ENCODE measurements at regions not wholly inside any gene's neighbourhood (a gene's known extent, or its start where the extent isn't known, plus 50 kb on each side); places are given as distances from the start of the nearest gene placed in this dataset.

DNA sequence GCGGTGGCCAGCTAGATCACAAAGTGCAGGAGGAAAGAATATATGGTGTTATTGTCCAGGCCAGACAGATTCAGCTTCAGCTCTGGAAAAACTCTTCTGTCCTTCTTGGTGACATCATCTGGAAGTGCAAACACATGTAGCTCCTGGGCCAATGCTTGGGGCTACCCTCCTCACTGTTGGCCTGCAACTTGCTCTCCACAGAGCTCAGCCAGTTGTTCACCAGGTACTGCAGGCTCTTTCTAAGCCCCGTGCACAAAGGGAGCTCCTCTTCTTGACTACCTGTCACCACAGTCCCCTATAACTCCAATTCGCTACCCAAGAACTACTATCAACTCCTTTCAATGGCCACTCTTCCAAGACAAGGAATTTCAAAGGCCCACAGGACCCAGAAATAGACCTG is 1175.9 kb upstream of the CDH9 start:
- no peak for DNase-seq

DNA sequence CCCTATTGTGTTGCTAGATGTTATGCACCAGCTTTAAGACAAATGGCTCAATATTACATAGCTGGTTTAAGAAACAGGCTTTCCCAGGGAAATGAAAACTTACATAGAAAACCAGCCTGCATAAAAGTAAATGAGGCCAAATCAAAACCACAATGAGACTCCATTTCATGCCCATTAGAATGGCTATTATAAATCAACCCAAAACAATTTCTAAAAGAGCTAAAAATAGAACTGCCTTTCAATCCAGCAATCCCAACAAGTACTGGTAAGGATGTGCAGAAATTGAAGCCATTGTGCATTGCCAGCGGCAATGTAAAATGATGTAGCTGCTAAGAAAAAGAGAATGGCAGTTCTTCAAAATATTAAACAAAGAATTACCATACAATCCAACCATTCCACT is 1170.0 kb upstream of the CDH9 start:
- DNase-seq = no peak

DNA sequence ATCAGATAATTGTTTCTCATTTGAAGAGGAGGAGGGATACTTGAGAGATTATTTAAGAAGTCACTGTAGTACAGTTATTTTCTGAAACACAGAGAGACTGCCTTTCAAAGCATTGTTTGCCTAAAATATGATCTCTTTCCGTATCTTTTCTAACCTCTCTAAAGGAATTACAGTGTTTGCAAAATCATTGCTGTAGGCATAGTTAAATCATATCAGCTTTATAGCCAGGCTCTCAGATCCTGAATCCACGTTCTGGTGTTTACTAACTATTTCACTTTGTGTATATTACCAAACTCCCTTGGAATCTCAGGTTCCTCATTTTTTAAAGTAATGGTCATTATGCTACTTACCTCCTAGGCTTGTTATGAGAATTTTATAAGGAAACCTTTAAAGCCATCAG is 1151.6 kb upstream of the CDH9 start:
- peak; percentile 17 for DNase-seq

DNA sequence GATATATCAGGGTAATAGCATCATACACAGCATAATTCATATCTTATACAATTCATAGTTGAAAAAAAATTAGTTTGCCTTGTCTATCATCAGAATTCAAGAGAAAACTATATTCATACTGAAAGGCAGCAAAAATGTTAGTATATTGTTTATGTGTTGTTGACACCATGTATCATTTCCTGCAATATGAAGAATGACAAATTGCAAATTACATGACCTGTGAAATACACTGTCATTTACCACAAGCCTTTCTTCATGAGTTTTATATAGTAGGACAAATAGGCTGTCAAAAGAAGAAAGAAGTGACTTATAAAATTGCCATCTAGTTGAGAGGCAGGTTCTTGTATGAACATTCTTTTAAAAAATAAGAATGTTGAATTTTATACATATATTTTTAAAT is 1136.3 kb upstream of the CDH9 start:
- no peak for DNase-seq

DNA sequence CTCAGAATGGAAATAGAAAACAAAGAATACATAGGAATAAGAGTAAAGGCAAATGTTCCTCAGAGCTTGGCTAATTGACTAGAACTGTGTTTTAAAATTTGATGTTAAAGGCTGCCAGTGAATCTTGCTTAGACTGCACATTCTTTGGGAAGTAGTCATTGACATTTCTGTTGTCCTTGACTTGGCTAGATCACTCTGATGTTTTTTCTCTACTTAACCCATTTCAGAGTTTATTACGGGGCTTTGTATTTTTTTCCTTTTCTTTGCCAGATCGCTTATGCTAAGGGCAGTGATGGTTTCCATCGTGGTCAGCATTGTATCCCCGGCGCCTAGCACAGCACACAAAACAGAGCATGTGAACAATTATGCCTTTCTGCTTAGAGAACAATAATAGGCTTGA is 1126.7 kb upstream of the CDH9 start:
- DNase-seq = no peak

DNA sequence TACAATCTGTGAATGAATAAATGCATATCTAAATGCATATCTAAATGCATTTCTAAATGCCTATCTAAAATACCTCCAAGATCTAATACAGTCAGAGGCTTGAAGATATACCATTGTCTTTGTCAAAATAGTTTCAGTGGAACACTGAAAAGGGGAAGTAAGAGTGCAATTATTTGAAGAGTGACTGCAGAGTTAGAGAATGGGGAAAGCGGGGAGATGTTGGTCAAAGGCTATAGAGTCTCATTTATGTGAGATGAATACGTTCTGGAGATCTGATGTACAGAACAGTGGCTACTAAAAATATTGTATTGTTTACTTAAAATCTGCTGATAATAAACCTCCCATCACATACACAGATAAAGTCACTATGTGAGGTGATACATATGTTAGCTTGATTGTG is 1126.2 kb upstream of the CDH9 start:
- DNase-seq = peak; percentile 66

DNA sequence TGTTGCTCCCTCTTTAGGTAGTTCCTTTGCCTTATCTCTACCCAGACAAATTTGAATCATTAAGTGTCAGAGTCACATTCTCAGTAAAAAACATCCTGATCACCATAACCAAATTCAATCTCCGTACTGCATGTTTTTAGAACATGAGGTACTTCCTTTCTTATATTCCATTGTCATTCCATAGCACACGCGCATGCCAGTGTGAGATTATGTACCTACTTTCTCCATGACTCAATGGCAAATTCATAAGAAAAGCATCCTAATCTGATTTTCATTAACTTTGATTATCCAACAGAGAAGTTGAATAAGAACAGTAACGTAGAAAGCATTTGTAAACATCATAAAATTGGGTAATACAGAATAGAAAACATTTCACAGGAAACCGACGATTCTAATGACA is 1118.6 kb upstream of the CDH9 start:
- no peak for DNase-seq

DNA sequence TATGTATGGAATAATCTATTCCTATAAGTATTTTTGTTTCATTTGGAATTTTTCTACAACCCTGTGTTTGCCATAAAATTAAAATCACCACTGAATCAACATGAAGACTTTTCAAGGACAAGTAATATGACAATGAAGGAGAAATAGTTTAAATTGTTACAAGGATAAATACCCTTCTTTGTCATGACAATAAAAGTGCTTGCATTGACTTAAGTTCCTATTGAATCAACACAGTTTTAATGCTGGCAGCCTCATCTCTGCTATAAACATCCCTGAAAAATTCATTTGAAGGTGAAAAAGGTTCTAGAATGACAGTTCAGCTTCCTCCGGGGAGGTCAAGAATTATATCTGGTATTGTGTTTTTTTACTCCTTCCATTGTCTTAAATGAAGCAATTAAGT is 1105.1 kb upstream of the CDH9 start:
- DNase-seq = no peak

DNA sequence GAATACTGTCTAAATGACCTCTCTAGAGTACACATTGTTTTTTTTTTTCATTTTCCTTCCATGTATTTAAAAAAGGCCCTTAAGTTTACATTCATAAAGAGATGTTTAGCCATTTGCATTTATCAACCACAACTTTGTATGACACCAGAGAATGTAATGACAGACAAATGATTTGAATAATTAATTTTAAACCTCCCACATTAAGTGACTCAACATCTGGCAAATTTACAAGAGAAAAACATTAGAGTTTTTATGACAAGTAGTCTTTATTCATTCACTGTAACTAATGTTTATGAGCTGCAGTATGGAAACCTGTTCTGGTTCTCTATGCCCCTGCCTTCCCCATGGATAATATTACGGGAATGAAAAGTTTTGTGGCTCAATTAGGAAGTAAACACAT is 1093.8 kb upstream of the CDH9 start:
- DNase-seq = no peak

DNA sequence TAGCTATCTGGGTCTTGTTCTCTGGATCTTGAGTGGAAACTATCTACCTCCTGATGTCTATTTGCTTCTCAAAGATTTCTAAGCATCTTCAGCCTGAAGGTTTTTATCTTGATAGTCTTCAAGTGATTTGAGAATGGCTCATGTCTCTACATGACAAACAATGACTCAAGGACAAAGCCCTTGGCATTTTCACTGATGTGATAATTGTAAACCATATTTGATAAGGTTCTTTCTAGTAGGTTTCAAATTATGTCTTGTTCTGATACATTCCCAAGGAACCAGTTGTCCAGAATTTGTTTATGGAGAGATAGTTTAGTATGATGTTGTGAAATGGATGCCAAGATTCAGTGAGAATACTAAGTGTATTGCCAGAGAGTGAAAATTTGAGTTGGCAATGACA is 1079.3 kb upstream of the CDH9 start:
- DNase-seq = no peak

DNA sequence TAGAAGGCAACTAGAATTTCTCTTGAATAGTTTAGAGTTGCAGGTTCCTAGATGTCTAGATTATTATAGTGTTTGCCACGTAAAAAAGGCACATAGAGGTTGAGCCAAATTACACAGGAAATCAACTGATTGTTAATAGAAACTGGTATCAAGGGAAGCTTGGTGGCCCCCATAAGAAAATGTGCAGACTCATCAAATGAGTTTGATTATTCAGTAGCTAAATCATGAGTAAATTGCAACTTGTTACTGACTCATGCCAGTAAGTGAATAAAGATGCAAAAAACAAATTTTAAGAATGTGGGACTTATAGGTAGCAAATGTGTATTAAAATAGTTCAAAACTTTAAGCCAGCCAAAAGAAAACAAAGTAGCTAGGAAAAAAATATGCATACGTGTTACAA is 1078.9 kb upstream of the CDH9 start:
- no peak for DNase-seq

DNA sequence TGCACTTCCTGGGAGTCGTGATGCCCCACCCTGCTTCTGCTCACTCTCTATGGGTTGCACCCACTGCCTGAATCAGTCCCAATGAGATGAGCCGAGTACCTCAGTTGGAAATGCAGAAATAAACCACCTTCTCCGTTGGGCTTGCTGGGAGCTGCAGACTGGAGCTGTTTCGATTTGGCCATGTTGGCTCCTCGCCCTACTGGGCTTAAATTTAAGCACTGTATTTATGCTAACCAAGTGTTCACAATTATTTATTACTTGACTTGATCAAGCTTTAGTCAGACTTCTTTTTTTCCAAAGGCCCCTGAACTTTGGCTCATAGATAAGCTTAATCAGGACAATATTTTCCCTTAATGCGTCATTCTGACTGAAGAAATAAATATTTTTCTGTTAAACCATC is 1072.4 kb upstream of the CDH9 start:
- DNase-seq = no peak

DNA sequence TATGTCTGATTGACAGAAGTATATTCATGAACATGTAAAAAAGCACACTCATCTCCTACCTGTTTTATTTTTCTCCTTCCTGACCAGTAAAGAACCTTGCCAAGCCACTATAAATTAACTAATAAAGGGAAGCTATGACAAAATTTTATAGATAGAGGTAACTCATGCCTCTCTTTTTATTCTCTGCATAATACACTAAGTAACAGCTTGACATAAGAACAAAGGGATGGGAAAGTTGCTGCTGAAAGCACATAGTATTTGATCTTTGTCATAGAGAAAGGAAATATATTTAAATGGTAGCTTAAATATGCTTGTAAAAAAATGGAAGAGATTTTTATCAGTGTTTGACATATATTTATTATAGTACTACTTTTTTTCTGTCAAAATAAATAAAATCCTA is 1065.7 kb upstream of the CDH9 start:
- DNase-seq = no peak

DNA sequence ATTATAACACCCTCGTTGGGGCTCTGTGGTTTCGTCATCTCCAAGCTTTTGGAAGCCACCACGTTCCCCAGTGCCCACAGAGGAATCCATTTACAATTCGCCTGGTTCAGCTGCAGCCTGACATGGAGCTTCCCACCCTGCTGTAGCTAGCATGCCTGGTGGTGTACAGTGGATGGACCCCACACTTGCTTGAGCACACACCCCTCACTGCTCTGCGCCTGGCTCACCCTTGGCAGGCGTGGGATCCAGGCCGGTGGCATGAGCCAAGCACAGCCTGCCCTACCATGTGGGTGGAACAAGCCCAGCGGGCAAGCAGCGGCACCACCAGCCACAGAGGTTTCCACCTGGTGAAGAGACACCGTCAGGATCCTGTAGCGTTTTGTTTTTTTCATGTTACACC is 1045.7 kb upstream of the CDH9 start:
- DNase-seq = no peak

DNA sequence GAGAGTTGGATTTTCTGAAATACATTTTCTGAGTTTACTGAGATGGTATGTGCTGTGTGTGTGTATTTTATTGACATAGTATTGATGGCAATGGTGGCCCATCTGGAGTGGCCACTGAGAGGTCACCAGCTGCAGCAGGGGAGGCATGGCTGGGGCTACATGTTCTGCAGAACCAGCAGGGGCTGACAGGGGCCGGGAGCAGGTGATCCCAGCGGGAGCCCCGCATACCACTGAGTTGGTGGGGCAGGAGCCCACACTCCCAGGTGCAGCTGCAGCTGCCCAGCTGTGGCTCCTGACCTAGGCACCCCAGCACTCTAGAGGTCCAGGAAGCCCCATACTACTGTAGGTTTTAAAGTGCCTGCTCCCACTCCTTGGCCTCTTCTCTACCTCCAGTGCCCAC is 1044.2 kb upstream of the CDH9 start:
- no peak for DNase-seq

DNA sequence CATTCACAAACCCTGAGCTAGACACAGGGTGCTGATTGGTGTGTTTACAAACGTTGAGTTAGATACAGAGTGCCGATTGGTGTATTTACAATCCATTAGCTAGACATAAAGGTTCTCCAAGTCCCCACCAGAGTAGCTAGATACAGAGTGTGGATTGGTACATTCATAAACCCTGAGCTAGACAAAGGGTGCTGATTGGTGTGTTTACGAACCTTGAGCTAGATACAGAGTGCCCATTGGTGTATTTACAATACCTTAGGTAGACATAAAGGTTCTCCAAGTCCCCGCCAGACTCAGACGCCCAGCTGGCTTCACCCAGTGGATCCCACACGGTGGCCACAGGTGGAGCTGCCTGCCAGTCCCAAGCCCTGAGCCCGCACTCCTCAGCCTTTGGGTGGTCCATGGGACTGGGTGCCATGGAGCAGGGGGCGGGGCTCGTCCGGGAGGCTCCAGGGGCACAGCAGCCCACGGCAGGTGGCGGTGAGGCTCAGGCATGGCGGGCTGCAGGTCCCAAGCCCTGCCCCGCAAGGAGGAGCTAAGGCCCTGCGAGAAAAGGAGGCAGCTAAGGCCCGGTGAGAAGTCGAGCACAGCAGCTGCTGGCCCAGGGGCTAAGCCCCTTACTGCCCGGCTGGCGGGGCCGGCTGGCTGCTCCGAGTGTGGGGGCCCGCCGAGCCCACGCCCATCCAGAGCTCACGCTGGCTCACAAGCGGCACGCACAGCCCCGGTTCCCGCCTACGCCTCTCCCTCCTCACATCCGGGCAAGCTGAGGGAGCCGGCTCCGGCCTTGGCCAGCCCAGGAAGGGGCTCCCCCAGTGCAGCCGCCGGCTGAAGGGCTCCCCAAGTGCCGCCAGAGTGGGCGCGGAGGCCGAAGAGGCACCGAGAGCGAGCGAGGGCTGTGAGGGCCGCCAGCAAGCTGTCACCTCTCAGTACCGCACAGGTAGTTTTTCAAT is 1039.2 kb upstream of the CDH9 start:
- no peak for DNase-seq

DNA sequence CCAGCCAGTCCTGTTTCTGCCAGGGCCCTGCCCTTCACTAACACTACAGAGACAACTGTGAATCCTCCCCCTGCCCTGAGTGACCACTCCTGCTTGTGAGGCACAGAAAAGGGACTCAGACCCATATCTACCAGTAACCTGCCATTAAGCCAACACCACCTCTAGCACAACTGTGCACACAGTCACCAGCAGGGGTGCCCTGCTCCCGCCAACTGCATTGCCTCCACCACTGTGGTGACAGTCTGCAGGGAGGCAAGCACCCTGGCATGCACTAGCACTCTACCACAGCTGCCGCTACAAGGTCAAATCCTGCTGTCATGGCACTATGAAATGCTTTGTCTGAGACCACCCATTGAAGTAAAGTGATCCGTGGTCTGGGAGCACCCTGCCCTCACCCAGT is 1028.5 kb upstream of the CDH9 start:
- DNase-seq = no peak

DNA sequence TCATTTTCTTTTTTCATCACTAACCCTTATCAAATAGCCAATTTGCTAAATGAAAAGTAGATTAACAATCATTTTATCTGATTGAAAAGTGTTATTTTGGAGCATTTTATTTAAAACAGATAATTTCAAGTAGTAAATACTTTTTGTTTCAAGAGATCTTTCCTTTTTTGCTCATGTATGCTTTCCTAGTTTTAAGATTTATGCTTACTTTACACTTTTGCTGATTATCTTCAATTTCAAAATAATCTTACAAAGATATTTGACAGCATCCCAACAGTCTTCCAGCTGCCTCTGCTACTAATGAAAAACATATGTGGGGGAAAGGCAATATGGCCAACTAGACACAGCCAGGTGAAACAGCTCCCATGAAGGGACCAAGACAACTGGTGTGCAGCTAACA is 1027.3 kb upstream of the CDH9 start:
- no peak for DNase-seq

DNA sequence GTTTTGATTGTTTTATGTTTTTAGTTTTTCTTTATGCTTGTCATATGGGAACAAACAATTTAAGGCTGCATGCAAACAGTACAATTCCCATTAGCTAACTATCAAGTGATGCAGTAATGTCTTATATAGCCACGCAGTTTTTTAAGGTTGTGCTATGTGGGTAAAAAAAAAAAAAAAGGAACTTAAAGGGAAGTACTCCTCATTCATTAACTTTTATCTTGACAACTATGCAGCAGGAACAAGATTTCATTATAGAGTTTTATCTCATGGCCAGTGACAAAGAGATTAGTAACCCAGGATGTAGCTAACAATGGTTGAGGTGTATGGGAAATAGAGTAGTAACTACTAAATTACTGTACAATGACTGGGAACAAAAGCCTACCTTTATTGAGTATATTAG is 1008.2 kb upstream of the CDH9 start:
- DNase-seq = no peak

DNA sequence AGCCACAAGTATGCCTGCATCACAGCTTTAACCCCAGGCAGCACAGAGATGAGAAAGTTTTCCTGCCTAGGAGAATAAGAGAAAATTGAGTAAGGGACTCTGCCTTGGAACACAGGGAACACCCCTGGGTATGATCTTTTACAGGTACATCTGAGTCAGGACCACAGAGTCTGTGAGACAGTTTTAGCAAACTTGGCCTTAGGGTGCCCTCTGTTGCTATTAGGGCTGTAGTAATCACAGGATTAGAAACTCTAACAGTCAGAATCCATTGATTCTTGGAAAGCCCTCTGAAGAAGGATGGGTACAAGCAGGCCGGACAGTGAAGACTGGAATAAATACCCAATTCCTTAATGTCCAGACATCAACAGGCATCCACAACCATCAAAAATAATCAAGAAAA is 989.5 kb upstream of the CDH9 start:
- no peak for DNase-seq

DNA sequence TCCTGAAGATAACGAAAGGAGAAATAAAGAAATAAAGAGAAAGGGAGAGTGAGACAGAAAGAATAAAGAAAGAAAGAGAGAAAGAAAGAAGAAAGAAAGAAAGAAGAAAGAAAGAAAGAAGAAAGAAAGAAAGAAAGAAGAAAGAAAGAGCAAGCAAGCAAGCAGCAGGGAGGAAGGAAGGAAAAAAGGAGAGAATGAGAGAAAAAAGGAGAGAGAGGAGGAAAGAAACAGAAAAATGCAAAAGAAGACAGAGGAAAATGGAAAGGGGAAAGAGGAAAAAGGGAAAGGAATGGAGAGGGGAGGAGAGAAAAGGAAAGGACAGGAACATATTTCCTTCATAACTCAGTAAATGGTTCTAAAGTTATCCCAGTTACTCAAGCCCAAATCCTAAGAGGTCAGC is 978.8 kb upstream of the CDH9 start:
- DNase-seq = no peak

DNA sequence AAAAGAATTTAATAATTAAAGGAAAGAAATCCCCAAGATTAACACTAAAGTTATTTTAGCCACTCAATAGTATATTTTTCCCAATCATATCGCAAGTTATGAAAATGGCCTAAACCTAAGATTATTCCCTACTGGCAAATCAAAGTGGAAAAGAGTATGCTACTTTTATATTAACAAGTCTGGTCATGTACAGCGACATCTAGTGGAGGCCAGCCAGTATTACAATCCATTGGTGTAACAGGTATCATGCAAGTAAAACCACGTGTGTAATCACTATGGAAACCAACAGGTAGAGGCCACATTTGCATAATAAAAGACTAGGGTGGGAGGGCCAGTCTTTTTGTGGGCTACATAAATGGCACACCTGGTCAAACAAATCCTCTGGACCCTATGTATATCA is 976.4 kb upstream of the CDH9 start:
- DNase-seq = no peak

DNA sequence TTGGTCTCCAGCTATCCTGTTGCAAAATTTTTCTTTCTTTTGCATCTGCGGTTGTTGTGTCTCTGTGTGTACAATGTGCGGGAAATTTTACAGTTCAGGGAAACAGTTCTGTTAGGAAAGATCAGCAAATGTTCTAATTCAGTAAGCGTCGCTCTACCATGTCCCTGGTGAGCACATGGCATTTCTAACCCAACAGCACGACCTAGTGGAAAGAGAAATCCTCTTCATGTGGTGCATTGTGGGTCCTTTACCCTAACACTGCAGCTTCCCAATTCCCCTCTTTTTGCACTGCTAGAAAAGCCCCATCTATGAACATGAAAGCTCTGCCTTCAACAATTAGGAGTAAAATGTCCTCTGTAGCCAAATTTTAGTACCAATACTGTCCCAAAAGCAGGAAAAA is 974.2 kb upstream of the CDH9 start:
- no peak for DNase-seq

DNA sequence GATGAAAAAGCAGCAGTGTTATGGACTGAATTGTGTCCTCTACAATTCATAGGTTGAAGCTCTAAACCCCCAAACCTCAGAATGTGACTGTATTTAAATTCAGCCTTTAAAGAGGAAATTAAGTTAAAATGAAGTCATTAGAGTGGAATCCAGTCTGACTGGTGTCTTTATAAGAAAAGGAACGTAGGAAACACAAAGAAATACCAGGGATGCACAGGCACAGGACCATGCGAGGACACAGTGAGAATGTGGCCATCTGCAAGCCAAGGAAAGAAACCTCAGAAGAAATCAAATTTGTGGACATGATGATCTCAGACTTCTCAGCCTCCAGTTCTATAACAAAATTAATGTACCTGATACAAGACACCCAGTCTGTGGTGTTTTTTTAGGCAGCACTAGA is 971.2 kb upstream of the CDH9 start:
- DNase-seq = no peak

DNA sequence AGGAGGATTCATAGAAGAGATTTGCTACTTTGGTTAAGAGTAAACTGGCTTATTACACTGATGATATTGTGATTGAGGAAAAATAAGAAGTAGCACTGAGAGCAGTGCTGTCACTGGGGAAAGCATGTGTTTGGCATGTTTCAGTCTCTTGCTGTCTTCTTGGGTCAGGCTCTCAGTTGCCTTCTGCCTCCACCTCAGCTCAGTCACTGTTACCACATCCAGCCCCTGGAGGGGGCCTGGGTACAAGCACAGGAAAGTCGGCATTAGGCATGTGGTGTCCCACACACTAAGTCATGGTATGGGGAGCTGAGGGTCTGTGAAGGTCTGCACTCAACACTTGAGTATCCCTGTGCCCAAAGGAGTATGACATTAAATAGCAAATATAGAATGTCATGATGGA is 958.3 kb upstream of the CDH9 start:
- no peak for DNase-seq

All from MV-4-11 (cell line).